K562 (cell line): ENCODE measurements at regions not wholly inside any gene's neighbourhood (a gene's known extent, or its start where the extent isn't known, plus 50 kb on each side); places are given as distances from the start of the nearest gene placed in this dataset.

Experiments used
- BHLHE40 ChIP-seq: IDR thresholded peaks from 2 replicates; pipeline ENCODE4 v1.6.1; 2011; ENCODE audit warnings: low read length, improper control_type of control experiment
- BMI1 ChIP-seq: fragments of 150-350 bp; IDR thresholded peaks from 2 replicates; pipeline ENCODE4 v1.6.1; 2014; ENCODE audit warnings: low read length
- CHD4 ChIP-seq: fragments of 200-600 bp; sonication (generic); IDR thresholded peaks from 3 replicates; pipeline ENCODE4 v1.6.1; 2012; ENCODE audit warnings: low read depth, mild to moderate bottlenecking, mixed read lengths, low read length, inconsistent platforms; ENCODE audit not compliant: insufficient read depth, insufficient replicate concordance, poor library complexity, severe bottlenecking
- FOXP1 ChIP-seq: sonication (generic); formaldehyde crosslinking; IDR thresholded peaks from 2 replicates; pipeline ENCODE4 v1.8.0; 2022; ENCODE audit warnings: mild to moderate bottlenecking, missing genetic modification reagents
- HDAC1 ChIP-seq, 2 experiments: fragments of 450-650 bp; IDR thresholded peaks; 2 replicates each; pipeline ENCODE4 v1.6.1; 2016 to 2017; ENCODE audit warnings: inconsistent platforms in 1 of 2, mild to moderate bottlenecking in 1 of 2, moderate library complexity in 1 of 2
- HNRNPUL1 ChIP-seq: fragments of 200-400 bp; formaldehyde crosslinking; IDR thresholded peaks from 2 replicates; pipeline ENCODE4 v1.6.1; 2017; ENCODE audit warnings: low read length
- ZBTB1 ChIP-seq: sonication (generic); formaldehyde crosslinking; IDR thresholded peaks from 2 replicates; pipeline ENCODE4 v1.8.1; 2023; ENCODE audit warnings: missing genetic modification reagents, low read depth, mild to moderate bottlenecking, borderline replicate concordance
- TF ChIP-seq, protein P1 (sequence below), 3 experiments: IDR thresholded peaks in 2 of 3; conservative IDR thresholded peaks in 1 of 3; 2 replicates each; pipeline ENCODE4 v1.5.1; 2011 to 2012; ENCODE audit warnings: low read length in 3 of 3, mild to moderate bottlenecking in 3 of 3, control low read depth in 2 of 3, improper control_type of control experiment in 1 of 3, inconsistent platforms in 1 of 3, low read depth in 1 of 3, mixed read lengths in 1 of 3, moderate library complexity in 1 of 3; ENCODE audit not compliant: insufficient read depth in 2 of 3

DNA sequence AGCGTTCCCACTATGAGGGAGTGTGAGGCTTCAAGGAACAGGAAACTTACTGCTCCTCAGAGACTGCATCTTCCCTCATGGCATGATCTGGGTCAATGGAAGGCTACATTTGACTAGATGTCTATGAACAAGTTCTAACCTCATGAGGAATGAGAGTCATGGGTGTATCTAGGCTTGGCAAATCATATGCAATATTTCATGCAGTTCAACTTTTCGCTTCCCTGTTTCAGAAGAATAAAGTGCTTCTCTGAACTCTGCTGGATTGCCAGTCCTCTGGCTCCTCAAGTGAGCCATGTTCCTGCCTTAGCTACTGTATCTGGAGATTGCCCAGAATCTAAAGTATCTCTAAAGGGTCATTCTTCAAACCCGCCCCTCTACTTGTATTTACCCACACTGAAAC is 54.3 kb upstream of the SEMA3A start:
- TF ChIP-seq HNRNPUL1 = no peak
- TF ChIP-seq CHD4 = no peak
- TF ChIP-seq, protein P1, sequence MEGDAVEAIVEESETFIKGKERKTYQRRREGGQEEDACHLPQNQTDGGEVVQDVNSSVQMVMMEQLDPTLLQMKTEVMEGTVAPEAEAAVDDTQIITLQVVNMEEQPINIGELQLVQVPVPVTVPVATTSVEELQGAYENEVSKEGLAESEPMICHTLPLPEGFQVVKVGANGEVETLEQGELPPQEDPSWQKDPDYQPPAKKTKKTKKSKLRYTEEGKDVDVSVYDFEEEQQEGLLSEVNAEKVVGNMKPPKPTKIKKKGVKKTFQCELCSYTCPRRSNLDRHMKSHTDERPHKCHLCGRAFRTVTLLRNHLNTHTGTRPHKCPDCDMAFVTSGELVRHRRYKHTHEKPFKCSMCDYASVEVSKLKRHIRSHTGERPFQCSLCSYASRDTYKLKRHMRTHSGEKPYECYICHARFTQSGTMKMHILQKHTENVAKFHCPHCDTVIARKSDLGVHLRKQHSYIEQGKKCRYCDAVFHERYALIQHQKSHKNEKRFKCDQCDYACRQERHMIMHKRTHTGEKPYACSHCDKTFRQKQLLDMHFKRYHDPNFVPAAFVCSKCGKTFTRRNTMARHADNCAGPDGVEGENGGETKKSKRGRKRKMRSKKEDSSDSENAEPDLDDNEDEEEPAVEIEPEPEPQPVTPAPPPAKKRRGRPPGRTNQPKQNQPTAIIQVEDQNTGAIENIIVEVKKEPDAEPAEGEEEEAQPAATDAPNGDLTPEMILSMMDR (IDR thresholded peaks at IDR 0.05 in 2 of 3, conservative IDR thresholded peaks at IDR 0.05 in 1 of 3; ENCODE audit: insufficient read depth in 2 of 3, low read depth in 1 of 3, low read length in 3 of 3) = no peak
- no peak for TF ChIP-seq BHLHE40
- no peak for TF ChIP-seq BMI1
- TF ChIP-seq ZBTB1 (CRISPR knock-in tag) = no peak
- no peak for TF ChIP-seq FOXP1 (CRISPR knock-in tag)
- no peak for TF ChIP-seq HDAC1 (IDR thresholded peaks at IDR 0.05)
